Gastroesophageal sphincter (tissue), 3 donors: ENCODE measurements at regions not wholly inside any gene's neighbourhood (a gene's known extent, or its start where the extent isn't known, plus 50 kb on each side); places are given as distances from the start of the nearest gene placed in this dataset.

ENCODE experiments used
- EP300 ChIP-seq: sonication (generic); formaldehyde crosslinking; IDR thresholded peaks from one replicate; pipeline ENCODE4 v1.6.1; 2017; ENCODE audit warnings: antibody characterized with exemption, mild to moderate bottlenecking
- POLR2AphosphoS5 ChIP-seq: sonication (generic); formaldehyde crosslinking; IDR thresholded peaks from one replicate; pipeline ENCODE4 v1.6.1; 2017; ENCODE audit warnings: antibody characterized with exemption
- TF ChIP-seq, protein P1 (sequence below), 4 experiments: fragments of 200-600 bp in 2 of 4; fragments of 450-650 bp in 2 of 4; sonication (generic) in 1 of 4; IDR thresholded peaks; one replicate each; pipeline ENCODE4 v1.5.1; 2017 to 2019; ENCODE audit warnings: antibody characterized with exemption in 4 of 4, mild to moderate bottlenecking in 2 of 4, moderate library complexity in 2 of 4

DNA sequence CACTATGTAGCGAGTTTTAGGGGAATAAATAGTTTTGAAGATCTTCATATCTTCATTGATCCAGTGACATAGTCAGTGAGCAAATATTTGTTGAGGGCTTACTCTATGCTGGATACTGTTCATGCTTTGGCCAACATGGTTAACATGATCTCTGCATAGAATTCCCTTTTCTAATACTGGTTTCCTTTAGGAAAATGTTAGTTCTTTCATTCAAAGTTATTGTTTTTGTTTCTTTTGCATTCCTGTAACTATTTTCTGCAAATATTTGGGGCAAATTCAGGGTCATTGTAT lies 226.5 kb downstream of the C12orf50 start:
- TF ChIP-seq, protein P1, sequence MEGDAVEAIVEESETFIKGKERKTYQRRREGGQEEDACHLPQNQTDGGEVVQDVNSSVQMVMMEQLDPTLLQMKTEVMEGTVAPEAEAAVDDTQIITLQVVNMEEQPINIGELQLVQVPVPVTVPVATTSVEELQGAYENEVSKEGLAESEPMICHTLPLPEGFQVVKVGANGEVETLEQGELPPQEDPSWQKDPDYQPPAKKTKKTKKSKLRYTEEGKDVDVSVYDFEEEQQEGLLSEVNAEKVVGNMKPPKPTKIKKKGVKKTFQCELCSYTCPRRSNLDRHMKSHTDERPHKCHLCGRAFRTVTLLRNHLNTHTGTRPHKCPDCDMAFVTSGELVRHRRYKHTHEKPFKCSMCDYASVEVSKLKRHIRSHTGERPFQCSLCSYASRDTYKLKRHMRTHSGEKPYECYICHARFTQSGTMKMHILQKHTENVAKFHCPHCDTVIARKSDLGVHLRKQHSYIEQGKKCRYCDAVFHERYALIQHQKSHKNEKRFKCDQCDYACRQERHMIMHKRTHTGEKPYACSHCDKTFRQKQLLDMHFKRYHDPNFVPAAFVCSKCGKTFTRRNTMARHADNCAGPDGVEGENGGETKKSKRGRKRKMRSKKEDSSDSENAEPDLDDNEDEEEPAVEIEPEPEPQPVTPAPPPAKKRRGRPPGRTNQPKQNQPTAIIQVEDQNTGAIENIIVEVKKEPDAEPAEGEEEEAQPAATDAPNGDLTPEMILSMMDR (IDR thresholded peaks at IDR 0.05): no peak
- TF ChIP-seq POLR2AphosphoS5 (no peak), EP300 (no peak)
